Thoracic aorta (tissue), 2 donors: ENCODE measurements at regions not wholly inside any gene's neighbourhood (a gene's known extent, or its start where the extent isn't known, plus 50 kb on each side); places are given as distances from the start of the nearest gene placed in this dataset.

Source experiments
- ATAC-seq: fragments of 150-250 bp; one replicate; pipeline ENCODE4 v1.8.0; 2017; ENCODE audit warnings: low read depth; ENCODE audit not compliant: insufficient number of reproducible peaks, low FRiP score
- DNase-seq: peaks from one replicate; pipeline ENCODE4 v3.0.0-alpha.2; 2020; ENCODE audit warnings: low spot score
- H3K27ac ChIP-seq, 2 donors: fragments of 200-600 bp; sonication (generic); 1 replicate in 1 of 2; 2 replicates in 1 of 2; pipeline ENCODE4 v1.5.1; 2016; ENCODE audit warnings: mild to moderate bottlenecking in 2 of 2, moderate library complexity in 2 of 2
- H3K27me3 ChIP-seq: fragments of 200-600 bp; sonication (generic); replicated peaks from 2 replicates; pipeline ENCODE4 v1.6.0; 2016; ENCODE audit warnings: mild to moderate bottlenecking; ENCODE audit not compliant: insufficient read depth
- H3K36me3 ChIP-seq: fragments of 200-600 bp; sonication (generic); one replicate; pipeline ENCODE4 v1.5.1; 2016
- H3K4me1 ChIP-seq, 2 donors: fragments of 200-600 bp; sonication (generic); 1 replicate in 1 of 2; 2 replicates in 1 of 2; pipeline versions ENCODE4 v1.5.1 to v1.6.0; 2016; ENCODE audit warnings: low read depth in 2 of 2, mild to moderate bottlenecking in 1 of 2; ENCODE audit not compliant: control insufficient read depth in 1 of 2
- H3K4me3 ChIP-seq: fragments of 200-600 bp; sonication (generic); 2 replicates; pipeline ENCODE4 v1.5.1; 2016; ENCODE audit warnings: mild to moderate bottlenecking
- H3K9me3 ChIP-seq: fragments of 200-600 bp; sonication (generic); 2 replicates; pipeline ENCODE4 v1.5.1; 2016
- CTCF ChIP-seq: fragments of 200-600 bp; sonication (generic); IDR thresholded peaks from one replicate; pipeline ENCODE4 v1.5.1; 2019; ENCODE audit warnings: antibody characterized with exemption

- no peak overlapping the region for H3K4me3 ChIP-seq
- ATAC-seq (no peak), DNase-seq (no peak)
- peaks cover 0 to 13% of the 10 kb centered on the region in 2 donors for H3K4me1 ChIP-seq
- H3K9me3 ChIP-seq, result peaks cover 5% of the 10 kb centered on the region
- no peak for TF ChIP-seq CTCF
- no peaks in the 10 kb centered on the region for H3K27me3 ChIP-seq
- no peaks in the 10 kb centered on the region for H3K36me3 ChIP-seq
- H3K27ac ChIP-seq, result no peak overlapping the region
Observed at GRCh38 chr9:14396171-14396570, 82.2 kb upstream of the NFIB start.

GRCh38 chr9:14395317-14396082, 81.6 kb upstream of the NFIB start:
- ATAC-seq (no peak), DNase-seq (no peak)
- no peaks in the 10 kb centered on the region for H3K27me3 ChIP-seq
- peaks cover 5% of the 10 kb centered on the region for H3K9me3 ChIP-seq
- no peaks in the 10 kb centered on the region for H3K36me3 ChIP-seq
- no peak overlapping the region for H3K4me3 ChIP-seq
- H3K27ac ChIP-seq, result no peak overlapping the region
- H3K4me1 ChIP-seq, result peaks cover 0 to 7% of the 10 kb centered on the region in 2 donors
- TF ChIP-seq CTCF, result no peak

- Histone ChIP-seq H3K27ac (no peak overlapping the region), H3K4me1 (no peaks in the 10 kb centered on the region), H3K27me3 (no peaks in the 10 kb centered on the region), H3K36me3 (no peaks in the 10 kb centered on the region), H3K4me3 (no peak overlapping the region), H3K9me3 (peaks cover 5% of the 10 kb centered on the region)
- TF ChIP-seq CTCF, result no peak
- no peak for DNase-seq
- ATAC-seq, result no peak
Observed at GRCh38 chr9:14393418-14393817, 79.5 kb upstream of the NFIB start.

GRCh38 chr9:14391620-14392019, 77.7 kb upstream of the NFIB start:
- no peak for DNase-seq
- H3K27ac ChIP-seq, result no peak overlapping the region
- TF ChIP-seq CTCF, result no peak
- no peaks in the 10 kb centered on the region for H3K4me1 ChIP-seq
- ATAC-seq, result no peak
- H3K27me3 ChIP-seq, result no peaks in the 10 kb centered on the region
- H3K9me3 ChIP-seq, result peaks cover 5% of the 10 kb centered on the region
- no peaks in the 10 kb centered on the region for H3K36me3 ChIP-seq
- H3K4me3 ChIP-seq, result no peak overlapping the region

GRCh38 chr9:14389657-14390056, 75.7 kb upstream of the NFIB start:
- ATAC-seq (no peak), DNase-seq (no peak)
- no peaks in the 10 kb centered on the region for H3K27me3 ChIP-seq
- H3K4me3 ChIP-seq, result no peak overlapping the region
- no peak overlapping the region for H3K27ac ChIP-seq
- no peaks in the 10 kb centered on the region for H3K36me3 ChIP-seq
- peaks cover 5% of the 10 kb centered on the region for H3K9me3 ChIP-seq
- TF ChIP-seq CTCF, result no peak
- no peaks in the 10 kb centered on the region for H3K4me1 ChIP-seq
